Islet of Langerhans (tissue), 1 donor: ENCODE measurements at regions not wholly inside any gene's neighbourhood (a gene's known extent, or its start where the extent isn't known, plus 50 kb on each side); places are given as distances from the start of the nearest gene placed in this dataset.

ENCODE experiments used
- FAIRE-seq: peaks from one replicate; lab custom pipeline; 2011; peaks lifted over from hg19 to GRCh38; lab: Jason Lieb, UNC

DNA sequence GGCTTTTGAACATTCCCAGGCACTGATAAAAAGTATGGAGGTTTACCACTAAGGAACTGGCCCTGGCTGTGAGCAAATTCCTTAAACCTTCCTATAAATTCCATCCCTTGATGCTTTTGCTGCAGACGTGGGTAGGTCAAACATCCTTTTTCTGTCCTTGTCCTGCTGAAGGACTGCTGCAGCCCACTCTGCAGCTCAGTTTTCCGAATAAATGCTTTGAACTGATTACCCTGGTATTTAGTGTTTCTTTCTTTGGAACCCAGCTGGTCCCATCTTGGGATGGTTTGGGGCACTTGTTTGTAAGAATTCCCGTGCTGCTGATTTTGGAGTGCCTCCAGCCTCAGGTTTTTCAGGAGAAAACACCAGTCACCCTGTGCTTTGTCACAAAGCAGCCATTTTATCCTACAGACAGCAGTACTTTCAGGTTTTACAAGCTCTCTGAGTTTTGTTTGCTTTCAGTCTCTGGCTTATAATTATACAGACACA lies 815.9 kb downstream of the VGLL3 start:
- no peak for FAIRE-seq

DNA sequence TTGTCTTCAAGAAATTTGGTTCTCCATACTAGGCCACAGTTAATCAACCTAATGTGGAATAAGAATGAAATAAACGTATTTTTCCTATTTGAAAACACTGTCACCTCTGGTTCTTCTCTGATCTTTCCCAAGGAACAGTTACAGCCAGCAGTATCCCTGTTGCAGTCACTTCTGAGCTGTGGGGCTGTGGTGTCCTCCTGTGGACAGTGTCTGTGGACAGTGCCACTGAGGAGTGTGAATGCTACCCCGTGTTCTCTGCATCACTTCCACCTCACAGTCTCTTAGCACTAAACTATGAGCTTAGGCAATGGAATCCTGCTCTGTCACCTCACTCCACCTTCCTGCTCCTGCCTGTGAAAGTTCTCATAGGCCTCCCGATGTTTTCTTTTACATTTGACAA lies 817.5 kb downstream of the VGLL3 start:
- FAIRE-seq = no peak

DNA sequence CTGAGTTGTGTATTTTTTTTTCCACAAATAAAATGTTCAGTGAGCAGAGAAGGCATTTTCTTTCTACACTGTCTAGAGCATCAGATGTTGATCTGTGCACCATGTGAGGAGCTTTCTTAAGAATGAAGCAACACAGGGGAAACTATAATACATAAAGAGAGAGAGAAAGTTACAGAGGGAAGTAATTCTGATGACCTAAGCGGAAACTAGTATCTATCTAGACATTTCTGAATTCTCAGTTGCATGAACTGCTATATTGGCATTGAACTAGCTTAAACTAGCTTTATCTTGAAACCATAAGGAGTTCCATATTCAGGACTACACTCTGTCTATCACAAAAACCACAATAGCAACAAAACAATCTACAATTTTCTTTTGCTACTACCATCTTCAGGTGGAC lies 822.4 kb downstream of the VGLL3 start:
- FAIRE-seq = no peak

DNA sequence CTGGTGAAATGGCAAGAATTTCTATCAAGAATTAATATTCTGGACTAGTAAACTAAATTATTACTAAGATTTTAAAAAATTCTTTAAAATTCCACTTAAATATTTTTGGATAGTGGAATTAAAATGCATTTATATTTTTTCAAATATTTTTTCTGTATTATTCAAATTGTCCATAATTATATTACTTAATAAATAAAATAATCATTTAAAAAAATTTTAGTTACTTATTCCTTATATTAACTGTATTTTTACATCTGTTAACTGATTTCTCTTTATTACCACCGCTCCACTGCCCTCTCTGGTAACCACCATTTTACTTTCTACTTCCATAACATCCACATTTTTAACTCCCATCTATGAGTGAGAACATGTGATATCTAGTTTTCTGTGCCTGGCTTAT lies 828.4 kb downstream of the VGLL3 start:
- no peak for FAIRE-seq

- FAIRE-seq = no peak
Observed at GRCh38 chr3:86161493-86161892, 829.5 kb downstream of the VGLL3 start.

- FAIRE-seq = no peak
Observed at GRCh38 chr3:86152620-86153019, 838.3 kb downstream of the VGLL3 start.

- FAIRE-seq = no peak
Observed at GRCh38 chr3:86149054-86149453, 841.9 kb downstream of the VGLL3 start.

GRCh38 chr3:86147119-86147518 lies 843.8 kb downstream of the VGLL3 start:
- no peak for FAIRE-seq

GRCh38 chr3:86126552-86126951 lies 864.4 kb downstream of the VGLL3 start:
- FAIRE-seq = no peak
